Keratinocyte (primary cell): ENCODE measurements at regions not wholly inside any gene's neighbourhood (a gene's known extent, or its start where the extent isn't known, plus 50 kb on each side); places are given as distances from the start of the nearest gene placed in this dataset.

ENCODE experiments used
- CTCF ChIP-seq, 3 experiments: IDR thresholded peaks in 1 of 3; conservative IDR thresholded peaks in 1 of 3; optimal IDR thresholded peaks in 1 of 3; 2 replicates in 2 of 3; 3 replicates in 1 of 3; pipeline versions ENCODE3 to v1.5.1; 2011; ENCODE audit warnings: low read length in 3 of 3, mild to moderate bottlenecking in 3 of 3, moderate library complexity in 2 of 3, control low read depth in 1 of 3, inconsistent platforms in 1 of 3; ENCODE audit not compliant: insufficient read depth in 2 of 3; ENCODE audit errors: extremely low read depth in 1 of 3
- EZH2 ChIP-seq: IDR thresholded peaks from one replicate; pipeline ENCODE4 v1.6.1; 2012; ENCODE audit warnings: inconsistent platforms, mild to moderate bottlenecking, low read length, moderate library complexity

GRCh38 chr4:125940426-125940825, 625.7 kb downstream of the FAT4 start:
- no peak for TF ChIP-seq CTCF (optimal IDR thresholded peaks at IDR 0.05 in 1 of 3, IDR thresholded peaks at IDR 0.05 in 1 of 3, conservative IDR thresholded peaks at IDR 0.05 in 1 of 3; ENCODE audit: extremely low read depth in 1 of 3, insufficient read depth in 2 of 3, low read length in 3 of 3)
- TF ChIP-seq EZH2, result no peak
